ENCODE measurements at regions not wholly inside any gene's neighbourhood (a gene's known extent, or its start where the extent isn't known, plus 50 kb on each side); places are given as distances from the start of the nearest gene placed in this dataset.
"Not testable (repeated sequence)": the region's sequence is repeated elsewhere in the genome, so short reads cannot be mapped to it uniquely, and the experiment has no call there.

- DNase-seq: no peak
Measured at GRCh38 chrX:95218976-95219375, 1465.7 kb upstream of the DIAPH2 start.

- no peak for DNase-seq
Measured at GRCh38 chrX:95248386-95248785, 1436.3 kb upstream of the DIAPH2 start.

- DNase-seq: no peak
Measured at GRCh38 chrX:95290455-95290854, 1394.2 kb upstream of the DIAPH2 start.

GRCh38 chrX:95291561-95291960 is 1393.1 kb upstream of the DIAPH2 start:
- no peak for DNase-seq

- peak in 1 of 5 donors; percentile 2 for DNase-seq
Measured at GRCh38 chrX:95318882-95319281, 1365.8 kb upstream of the DIAPH2 start.

- no peak for DNase-seq
Measured at GRCh38 chrX:95325185-95325584, 1359.5 kb upstream of the DIAPH2 start.

- no peak for DNase-seq
Measured at GRCh38 chrX:95330292-95330691, 1354.3 kb upstream of the DIAPH2 start.

- DNase-seq: no peak
Measured at GRCh38 chrX:95332530-95332929, 1352.1 kb upstream of the DIAPH2 start.

- DNase-seq: no peak
Measured at GRCh38 chrX:95346856-95347255, 1337.8 kb upstream of the DIAPH2 start.

- no peak for DNase-seq
Measured at GRCh38 chrX:95350774-95351488, 1333.7 kb upstream of the DIAPH2 start.

- no peak for DNase-seq
Measured at GRCh38 chrX:95367286-95367685, 1317.4 kb upstream of the DIAPH2 start.

- no peak for DNase-seq
Measured at GRCh38 chrX:95382799-95383198, 1301.8 kb upstream of the DIAPH2 start.

GRCh38 chrX:95383778-95384177 is 1300.9 kb upstream of the DIAPH2 start:
- DNase-seq: no peak

GRCh38 chrX:95427389-95427788 is 1257.3 kb upstream of the DIAPH2 start:
- DNase-seq: no peak

- DNase-seq: no peak
Measured at GRCh38 chrX:95435198-95435597, 1249.4 kb upstream of the DIAPH2 start.

GRCh38 chrX:95441836-95442235 is 1242.8 kb upstream of the DIAPH2 start:
- DNase-seq: no peak

GRCh38 chrX:95484781-95485180 is 1199.9 kb upstream of the DIAPH2 start:
- no peak for DNase-seq

GRCh38 chrX:95505721-95506120 is 1178.9 kb upstream of the DIAPH2 start:
- DNase-seq: no peak

GRCh38 chrX:95509474-95509873 is 1175.2 kb upstream of the DIAPH2 start:
- no peak for DNase-seq

GRCh38 chrX:95524018-95524417 is 1160.6 kb upstream of the DIAPH2 start:
- not testable (repeated sequence) for DNase-seq

- DNase-seq: no peak
Measured at GRCh38 chrX:95536111-95536510, 1148.5 kb upstream of the DIAPH2 start.

- no peak for DNase-seq
Measured at GRCh38 chrX:95536661-95537060, 1148.0 kb upstream of the DIAPH2 start.

- DNase-seq: no peak
Measured at GRCh38 chrX:95539041-95539440, 1145.6 kb upstream of the DIAPH2 start.

GRCh38 chrX:95549552-95549951 is 1135.1 kb upstream of the DIAPH2 start:
- DNase-seq: not testable (repeated sequence)

GRCh38 chrX:95585321-95585720 is 1099.3 kb upstream of the DIAPH2 start:
- no peak for DNase-seq
